ENCODE measurements at regions not wholly inside any gene's neighbourhood (a gene's known extent, or its start where the extent isn't known, plus 50 kb on each side); places are given as distances from the start of the nearest gene placed in this dataset.
"Not testable (repeated sequence)": the region's sequence is repeated elsewhere in the genome, so short reads cannot be mapped to it uniquely, and the experiment has no call there.

DNA sequence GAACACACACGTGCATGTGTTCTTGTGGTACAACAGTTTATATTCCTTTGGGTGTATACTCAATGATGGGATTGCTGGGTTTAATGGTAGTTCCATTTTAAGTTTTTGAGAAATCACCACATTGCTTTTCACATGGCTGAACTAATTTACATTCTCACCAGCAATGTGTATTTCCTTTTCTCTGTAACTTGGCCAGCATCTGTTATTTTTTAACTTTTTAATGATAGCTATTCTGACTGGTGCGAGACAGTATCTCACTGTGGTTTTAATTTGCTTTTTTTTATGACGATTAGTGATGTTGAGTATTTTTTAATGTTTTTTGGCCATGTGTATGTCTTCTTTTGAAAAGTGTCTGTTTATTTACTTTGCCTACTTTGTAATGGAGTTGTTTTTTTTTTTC lies 256.6 kb downstream of the ZWINT start:
- no peak for DNase-seq

- no peak for DNase-seq
These were observed 264.9 kb downstream of the ZWINT start for GRCh38 chr10:56096226-56096517.

DNA sequence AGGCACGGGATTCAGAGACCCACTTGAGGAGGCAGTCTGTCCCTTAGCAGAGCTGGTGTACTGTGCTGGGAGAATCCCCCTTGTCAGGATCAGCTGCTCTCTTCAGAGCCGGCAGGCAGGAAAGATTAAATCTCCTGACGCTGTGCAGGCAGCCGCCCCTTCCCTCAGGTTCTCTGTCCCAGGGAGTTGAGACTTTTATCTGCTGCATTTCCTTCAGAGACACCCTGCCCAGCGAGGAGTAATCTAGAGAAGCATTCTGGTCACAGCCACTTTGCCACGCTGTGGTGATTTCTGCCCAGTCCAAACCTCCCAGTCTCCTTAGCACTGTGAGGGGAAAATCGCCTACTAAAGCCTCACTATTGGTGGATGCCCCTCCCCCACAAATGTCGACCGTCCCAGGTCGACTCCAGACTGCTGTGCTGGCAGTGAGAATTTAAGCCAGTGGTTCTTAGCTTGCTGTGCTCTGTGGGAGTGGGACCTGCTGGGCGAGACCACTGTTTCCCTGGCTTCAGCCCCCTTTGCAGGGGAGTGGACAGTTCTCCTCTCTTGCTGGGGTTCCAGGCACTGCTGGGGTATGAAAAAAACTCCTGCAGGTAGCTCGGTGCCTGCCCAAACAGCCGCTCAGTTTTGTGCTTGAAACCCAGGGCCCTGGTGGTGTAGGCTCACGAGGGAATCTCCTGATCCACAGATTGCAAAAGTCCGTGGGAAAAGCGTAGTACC lies 265.4 kb downstream of the ZWINT start:
- DNase-seq, result no peak

- DNase-seq, result not testable (repeated sequence)
These were observed 267.4 kb downstream of the ZWINT start for GRCh38 chr10:56093645-56094044.

DNA sequence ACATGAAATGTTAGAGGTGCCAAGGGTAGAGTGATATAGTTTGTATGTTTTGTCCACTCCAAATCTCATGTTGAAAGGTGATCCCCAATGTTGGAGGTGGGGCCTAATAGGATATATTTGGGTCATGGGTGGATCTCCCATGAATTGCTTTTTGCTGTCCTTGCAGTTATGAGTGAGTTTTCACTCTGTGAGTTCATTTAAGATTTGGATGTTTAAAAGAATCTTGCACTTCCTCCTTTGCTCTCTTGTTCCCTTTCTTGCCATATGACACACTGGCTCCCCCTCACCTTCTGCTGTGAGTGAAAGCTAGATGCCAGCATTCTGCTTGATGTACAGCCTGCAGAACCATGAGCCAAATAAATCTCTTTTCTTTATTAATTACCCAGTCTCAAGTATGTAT lies 269.2 kb downstream of the ZWINT start:
- no peak for DNase-seq

GRCh38 chr10:56090914-56091540 lies 270.0 kb downstream of the ZWINT start:
- DNase-seq, result no peak

GRCh38 chr10:56085406-56086122 lies 275.5 kb downstream of the ZWINT start:
- no peak for DNase-seq

DNA sequence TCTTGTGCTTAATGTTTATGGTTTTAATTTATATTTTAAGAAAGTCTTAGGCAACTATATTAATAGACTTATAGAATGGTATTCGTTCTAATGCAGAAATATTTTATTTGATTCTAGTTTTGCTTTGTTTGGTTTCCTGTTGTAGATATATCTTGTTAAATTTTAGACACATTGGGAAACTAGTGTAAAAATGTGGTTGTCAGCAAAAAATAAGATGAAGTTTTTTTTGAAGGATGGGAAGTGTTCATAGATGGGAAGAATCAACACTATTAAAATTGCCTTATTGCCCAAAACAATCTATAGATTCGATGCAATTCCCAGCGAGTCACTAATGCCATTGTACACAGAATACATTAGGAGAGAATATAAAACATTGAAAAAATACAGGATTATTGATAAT lies 278.9 kb downstream of the ZWINT start:
- DNase-seq, result no peak

DNA sequence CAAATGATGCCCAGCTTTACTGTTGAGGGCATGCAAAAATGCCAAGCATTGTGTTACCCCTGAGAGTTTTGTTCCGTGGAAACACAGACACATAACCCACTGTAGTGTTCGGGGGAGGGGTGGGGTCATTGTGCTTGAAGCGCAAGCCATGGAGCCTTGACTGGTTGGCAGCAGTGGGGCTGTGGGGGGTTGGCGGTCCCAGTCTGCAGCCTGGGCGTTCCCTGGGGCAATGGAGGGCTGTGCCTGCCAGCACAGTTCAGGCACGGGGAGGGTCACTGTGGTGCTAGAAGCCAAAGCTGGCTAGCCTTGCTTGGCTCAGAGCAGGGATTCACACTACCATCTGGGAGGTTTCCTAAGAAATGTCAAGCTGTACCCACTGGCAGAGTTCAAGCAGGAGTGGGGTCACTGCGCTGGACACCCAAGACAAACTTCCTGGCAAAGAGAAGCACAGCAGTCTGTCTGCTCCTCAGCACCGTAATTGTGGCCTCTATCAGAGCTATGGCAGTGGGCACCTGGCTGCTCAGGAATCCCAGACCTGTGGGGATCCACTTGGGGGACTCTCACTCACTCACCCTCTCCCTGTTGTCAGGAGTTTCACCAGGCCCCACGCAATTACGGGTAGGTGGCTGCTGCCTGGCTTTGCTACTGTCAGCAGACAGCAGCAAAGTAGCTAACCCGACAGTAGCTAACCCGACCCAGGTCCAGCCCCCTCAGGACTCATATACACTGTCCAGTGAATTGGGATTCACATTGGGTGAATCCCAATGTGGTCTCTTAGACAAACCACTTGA lies 292.4 kb downstream of the ZWINT start:
- no peak for DNase-seq

DNA sequence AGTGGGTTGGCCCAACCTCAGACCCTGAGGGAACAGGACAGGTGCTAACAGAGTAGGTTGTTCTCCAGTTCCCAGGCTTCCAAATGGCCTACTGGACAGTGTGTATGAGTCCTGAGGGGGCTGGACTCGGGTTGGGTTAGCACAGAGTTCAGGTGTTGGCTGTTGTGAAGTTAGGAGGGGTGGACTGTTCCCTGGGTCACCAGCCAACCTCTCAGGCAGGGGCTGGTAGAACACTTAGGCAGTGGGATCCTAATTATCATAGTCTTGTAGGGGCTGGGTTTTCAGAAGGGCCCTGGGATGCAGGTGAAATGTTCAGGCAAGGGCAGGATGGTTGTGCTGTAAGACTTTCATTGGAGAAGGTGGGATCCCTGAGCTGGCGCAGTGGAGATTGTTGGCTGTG lies 293.0 kb downstream of the ZWINT start:
- no peak for DNase-seq

DNA sequence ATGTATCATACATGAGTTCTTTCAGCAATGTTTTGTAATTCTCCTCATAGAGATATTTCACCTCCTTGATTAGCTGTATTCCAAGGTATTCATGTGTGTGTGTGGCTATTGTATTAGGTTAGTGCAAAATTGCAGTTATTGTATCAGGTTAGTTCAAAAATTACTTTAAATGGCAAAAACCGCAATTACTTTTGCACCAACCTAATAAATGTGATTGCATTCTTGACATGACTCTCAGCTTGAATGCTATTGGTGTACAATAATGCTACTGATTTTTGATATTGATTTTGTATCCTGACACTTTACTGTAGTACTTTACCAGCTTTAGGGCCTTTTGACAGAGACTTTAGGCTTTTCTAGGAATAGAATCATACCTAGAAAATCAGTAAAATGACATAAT lies 297.4 kb downstream of the ZWINT start:
- no peak for DNase-seq

- no peak for DNase-seq
These were observed 303.2 kb downstream of the ZWINT start for GRCh38 chr10:56057860-56058259.

GRCh38 chr10:56035489-56035888 lies 325.6 kb downstream of the ZWINT start:
- DNase-seq, result no peak

- no peak for DNase-seq
These were observed 332.5 kb downstream of the ZWINT start for GRCh38 chr10:56028298-56029132.

- DNase-seq, result no peak
These were observed 349.0 kb downstream of the ZWINT start for GRCh38 chr10:56012101-56012500.

DNA sequence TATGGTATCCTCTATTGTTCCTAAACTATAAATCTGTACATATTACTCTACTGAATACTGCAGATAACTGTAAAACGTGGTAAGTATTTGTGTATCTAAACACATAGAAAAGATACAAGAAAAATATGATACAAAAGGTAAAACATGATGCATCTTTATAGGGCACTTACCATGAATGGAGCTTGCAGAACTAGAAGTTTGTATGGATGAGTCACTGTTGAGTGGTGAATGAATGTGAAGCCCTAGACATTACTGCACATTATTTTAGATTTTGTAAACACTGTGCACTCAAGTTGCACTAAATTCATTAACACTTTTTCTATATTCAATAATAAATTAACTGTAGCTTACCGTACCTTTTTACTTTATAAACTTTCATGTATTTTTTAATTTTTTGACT lies 357.5 kb downstream of the ZWINT start:
- no peak for DNase-seq

GRCh38 chr10:55989188-55989587 lies 371.9 kb downstream of the ZWINT start:
- no peak for DNase-seq

DNA sequence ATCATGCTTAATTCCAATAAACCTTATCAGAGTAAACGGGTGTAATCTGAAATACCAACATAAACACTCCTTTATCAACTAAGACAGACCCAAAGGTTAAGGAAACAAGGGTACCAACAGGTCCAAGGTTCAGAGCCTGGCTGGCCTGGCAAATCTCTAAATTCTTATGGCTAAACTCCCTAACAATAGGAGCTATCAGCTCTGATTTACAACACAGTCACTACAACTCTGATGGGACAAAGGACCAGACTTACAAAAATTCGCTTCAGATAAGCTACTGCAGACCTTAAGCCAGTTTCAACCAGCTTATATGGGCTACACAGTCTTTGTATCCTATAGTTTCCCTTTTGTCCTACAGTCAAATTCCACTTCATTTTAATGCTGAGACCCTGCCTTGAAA lies 381.9 kb downstream of the ZWINT start:
- DNase-seq, result no peak

- DNase-seq, result no peak
These were observed 395.0 kb downstream of the ZWINT start for GRCh38 chr10:55966101-55966500.

DNA sequence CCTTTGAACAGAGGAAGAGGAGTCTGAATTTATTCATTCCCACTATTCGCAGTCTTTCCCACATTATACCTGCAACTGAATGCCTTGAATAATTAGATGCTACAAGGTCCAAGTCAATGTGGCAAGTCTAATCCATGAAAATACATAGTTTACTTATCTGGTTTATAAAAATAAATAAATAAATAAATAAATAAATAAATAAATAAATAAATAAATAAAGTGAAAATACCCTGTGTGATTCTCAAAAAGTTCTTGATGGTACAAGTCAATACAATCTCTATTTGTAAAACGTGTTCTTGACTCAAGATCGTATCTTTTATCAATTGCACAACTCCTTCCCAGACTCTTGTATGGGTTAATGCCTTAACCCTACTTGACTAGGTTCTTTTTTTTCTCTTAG lies 417.7 kb downstream of the ZWINT start:
- DNase-seq, result no peak

DNA sequence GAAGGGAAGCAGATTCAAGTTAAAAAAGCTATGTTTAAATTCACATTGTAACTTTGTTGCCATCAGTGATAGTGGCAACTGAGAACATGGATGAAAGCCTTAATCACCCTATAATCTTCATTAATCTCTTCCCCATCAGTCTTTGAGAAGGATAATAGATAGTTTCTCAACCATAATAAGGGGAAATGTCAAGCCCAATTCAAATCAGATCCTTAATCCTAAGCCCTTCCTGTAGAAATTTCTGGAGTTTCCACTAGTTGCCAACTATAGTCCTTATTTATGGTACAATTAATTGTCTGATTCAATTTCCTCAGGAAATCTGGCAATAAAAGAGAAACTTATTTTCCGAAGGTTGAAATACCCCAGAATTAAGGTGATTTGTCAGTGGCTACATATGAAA lies 431.8 kb downstream of the ZWINT start:
- DNase-seq, result no peak

- not testable (repeated sequence) for DNase-seq
These were observed 461.4 kb downstream of the ZWINT start for GRCh38 chr10:55899472-55900147.

Data from midbrain (tissue), 1 donor.